SK-N-SH treated with all-trans-retinoic acid at 6 μM for 48 hours (cell line): ENCODE measurements at regions not wholly inside any gene's neighbourhood (a gene's known extent, or its start where the extent isn't known, plus 50 kb on each side); places are given as distances from the start of the nearest gene placed in this dataset.

ENCODE experiments used
- ATAC-seq: fragments of 200-7000 bp; cut with Tn5 transposase; 3 replicates; pipeline ENCODE4 v1.9.1; 2020; ENCODE audit warnings: mild to moderate bottlenecking, moderate library complexity
- ARNTL ChIP-seq: fragments of 450-650 bp; formaldehyde crosslinking; IDR thresholded peaks from 2 replicates; pipeline ENCODE4 v1.5.0; 2020; ENCODE audit warnings: low read depth, mild to moderate bottlenecking, moderate library complexity, borderline replicate concordance
- BACH2 ChIP-seq: fragments of 250-450 bp; sonication (Bioruptor Pico); IDR thresholded peaks from 2 replicates; pipeline ENCODE4 v1.9.0; 2021; ENCODE audit warnings: mild to moderate bottlenecking, borderline replicate concordance
- CSDC2 ChIP-seq: fragments of 250-450 bp; sonication (Bioruptor Pico); IDR thresholded peaks from 2 replicates; pipeline ENCODE4 v1.5.0; 2020; ENCODE audit warnings: mild to moderate bottlenecking, moderate library complexity
- CSRNP3 ChIP-seq: fragments of 250-450 bp; sonication (Bioruptor Pico); IDR thresholded peaks from 2 replicates; pipeline ENCODE4 v1.5.1; 2021; ENCODE audit warnings: mild to moderate bottlenecking, moderate library complexity
- ESRRG ChIP-seq: fragments of 250-450 bp; sonication (Bioruptor Pico); IDR thresholded peaks from 2 replicates; pipeline ENCODE4 v1.6.1; 2021; ENCODE audit warnings: mild to moderate bottlenecking
- GLIS3 ChIP-seq: fragments of 250-450 bp; sonication (Bioruptor Pico); IDR thresholded peaks from 2 replicates; pipeline ENCODE4 v1.5.0; 2020; ENCODE audit warnings: mild to moderate bottlenecking, moderate library complexity
- ISL1 ChIP-seq: fragments of 250-450 bp; sonication (Bioruptor Pico); IDR thresholded peaks from 2 replicates; pipeline ENCODE4 v2.1.2; 2022; ENCODE audit warnings: mild to moderate bottlenecking, moderate library complexity
- OSR1 ChIP-seq: fragments of 250-450 bp; sonication (Bioruptor Pico); IDR thresholded peaks from 2 replicates; pipeline ENCODE4 v1.8.0; 2022; ENCODE audit warnings: moderate library complexity, mild to moderate bottlenecking, inconsistent platforms
- PATZ1 ChIP-seq: fragments of 250-450 bp; sonication (Bioruptor Pico); IDR thresholded peaks from 2 replicates; pipeline ENCODE4 v1.8.0; 2020; ENCODE audit warnings: mild to moderate bottlenecking, moderate library complexity, borderline replicate concordance
- PPARA ChIP-seq: fragments of 250-450 bp; sonication (Bioruptor Pico); IDR thresholded peaks from 2 replicates; pipeline ENCODE4 v1.5.0; 2020; ENCODE audit warnings: mild to moderate bottlenecking, borderline replicate concordance
- RARB ChIP-seq: fragments of 250-450 bp; sonication (Bioruptor Pico); IDR thresholded peaks from 2 replicates; pipeline ENCODE4 v1.8.0; 2021; ENCODE audit warnings: mild to moderate bottlenecking, moderate library complexity
- SNAI2 ChIP-seq: fragments of 250-450 bp; sonication (Bioruptor Pico); IDR thresholded peaks from 2 replicates; pipeline ENCODE4 v1.5.0; 2020; ENCODE audit warnings: mild to moderate bottlenecking, moderate library complexity
- TCF4 ChIP-seq: fragments of 250-450 bp; sonication (Bioruptor Pico); IDR thresholded peaks from 2 replicates; pipeline ENCODE4 v1.8.0; 2021; ENCODE audit warnings: mild to moderate bottlenecking, moderate library complexity, borderline replicate concordance
- TOX ChIP-seq: fragments of 250-450 bp; sonication (Bioruptor Pico); IDR thresholded peaks from 2 replicates; pipeline ENCODE4 v1.8.0; 2021; ENCODE audit warnings: mild to moderate bottlenecking, moderate library complexity, borderline replicate concordance
- TSHZ2 ChIP-seq: fragments of 250-450 bp; sonication (Bioruptor Pico); IDR thresholded peaks from 2 replicates; pipeline ENCODE4 v1.5.0; 2020; ENCODE audit warnings: mild to moderate bottlenecking, moderate library complexity
- ZC3H10 ChIP-seq: fragments of 250-450 bp; sonication (Bioruptor Pico); IDR thresholded peaks from 2 replicates; pipeline ENCODE4 v1.5.1; 2021; ENCODE audit warnings: mild to moderate bottlenecking, moderate library complexity
- ZFP30 ChIP-seq: fragments of 450-650 bp; formaldehyde crosslinking; IDR thresholded peaks from 2 replicates; pipeline ENCODE4 v1.5.0; 2022; ENCODE audit warnings: mild to moderate bottlenecking, moderate library complexity
- ZNF565 ChIP-seq: fragments of 450-650 bp; formaldehyde crosslinking; conservative IDR thresholded peaks from 2 replicates; pipeline ENCODE4 v1.5.0; 2020; ENCODE audit warnings: low read depth, mild to moderate bottlenecking, moderate library complexity
- ZNF70 ChIP-seq: fragments of 450-650 bp; formaldehyde crosslinking; IDR thresholded peaks from 2 replicates; pipeline ENCODE4 v1.5.0; 2020; ENCODE audit warnings: mild to moderate bottlenecking, moderate library complexity
- ZNF8 ChIP-seq: fragments of 450-650 bp; formaldehyde crosslinking; IDR thresholded peaks from 2 replicates; pipeline ENCODE4 v1.5.0; 2020; ENCODE audit warnings: mild to moderate bottlenecking, moderate library complexity
- TF ChIP-seq, protein P1 (sequence below): fragments of 250-450 bp; sonication (Bioruptor Pico); IDR thresholded peaks from 2 replicates; pipeline ENCODE4 v1.5.1; 2020; ENCODE audit warnings: low read depth, mild to moderate bottlenecking, moderate library complexity

DNA sequence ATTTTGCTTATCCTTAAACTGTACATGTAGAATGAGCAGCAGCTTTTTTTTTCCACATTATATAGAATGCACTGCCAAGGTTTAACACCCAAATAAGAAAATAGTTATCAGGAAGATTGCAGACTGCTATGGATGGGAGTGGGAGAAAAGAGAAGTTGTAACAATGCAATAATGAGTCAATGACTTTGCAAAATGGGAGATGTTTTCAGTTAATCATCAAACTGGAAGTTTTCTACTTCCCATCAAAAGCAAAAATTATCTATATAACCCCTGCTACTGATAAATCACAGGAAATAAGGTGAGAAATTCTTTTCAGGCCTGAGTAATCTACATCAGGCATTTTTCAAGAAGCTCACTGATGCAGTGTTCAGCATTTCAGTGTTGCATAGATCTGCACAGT is 309.1 kb downstream of the GXYLT1 start:
- TF ChIP-seq RARB (CRISPR knock-in tag) (no peak), ZNF70 (no peak), CSDC2 (CRISPR knock-in tag) (no peak)
- ATAC-seq = no peak

DNA sequence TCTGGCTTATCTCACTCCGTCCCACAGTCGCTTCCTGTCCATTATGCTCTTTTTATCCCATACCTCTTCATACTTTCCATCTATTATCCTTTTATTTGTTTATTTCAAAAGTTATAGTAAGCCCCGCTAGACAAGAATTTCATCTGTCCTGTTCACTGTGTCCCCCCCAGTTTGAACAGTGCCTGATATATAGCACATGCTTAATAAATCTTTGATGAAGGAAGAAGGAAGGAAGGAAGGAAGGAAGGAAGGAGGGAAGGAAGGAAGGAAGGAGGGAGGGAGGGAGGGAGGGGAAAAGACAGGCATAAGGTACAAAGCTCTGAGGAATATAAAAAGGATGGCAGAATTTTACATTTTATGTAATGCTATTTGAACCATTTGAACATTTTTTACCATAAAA is 324.7 kb downstream of the GXYLT1 start:
- ATAC-seq = no peak

DNA sequence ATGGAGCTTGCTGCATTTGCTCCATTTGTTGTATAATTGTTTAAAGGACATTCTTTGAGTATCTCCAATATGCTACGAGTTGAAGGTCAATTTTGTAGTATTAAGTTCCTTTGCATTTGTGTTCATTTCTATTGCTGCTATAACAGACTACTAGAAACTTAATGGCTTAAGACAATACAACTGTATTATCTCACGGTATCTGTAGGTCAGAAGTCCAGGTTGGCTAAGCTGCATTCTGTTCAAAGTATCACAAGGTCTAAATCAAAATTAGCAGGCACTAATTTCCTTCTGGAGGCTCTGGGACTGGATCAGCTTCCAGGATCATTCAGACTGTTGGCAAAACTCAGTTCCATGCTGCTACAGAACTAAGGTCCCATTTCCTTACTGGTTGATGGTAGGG is 340.6 kb downstream of the GXYLT1 start:
- TF ChIP-seq TOX (CRISPR knock-in tag) = no peak
- TF ChIP-seq ZNF70 = no peak
- no peak for TF ChIP-seq PPARA (CRISPR knock-in tag)
- no peak for TF ChIP-seq PATZ1 (CRISPR knock-in tag)
- TF ChIP-seq ISL1 = no peak
- TF ChIP-seq ESRRG (CRISPR knock-in tag) = no peak
- ATAC-seq = no peak

More for the DNA sequence above, 324.7 kb downstream of the GXYLT1 start:
- TF ChIP-seq GLIS3 (CRISPR knock-in tag) (no peak), CSDC2 (CRISPR knock-in tag) (no peak), PATZ1 (CRISPR knock-in tag) (no peak), TCF4 (CRISPR knock-in tag) (no peak), ESRRG (CRISPR knock-in tag) (no peak), ZC3H10 (no peak), ZNF70 (no peak), PPARA (CRISPR knock-in tag) (no peak), SNAI2 (no peak), ZNF565 (no peak), TOX (CRISPR knock-in tag) (no peak), CSRNP3 (no peak), BACH2 (CRISPR knock-in tag) (no peak), ZNF8 (CRISPR knock-in tag) (no peak), ARNTL (CRISPR knock-in tag) (no peak), OSR1 (CRISPR knock-in tag) (no peak), RARB (CRISPR knock-in tag) (no peak), ZFP30 (CRISPR knock-in tag) (no peak)
- TF ChIP-seq, protein P1, sequence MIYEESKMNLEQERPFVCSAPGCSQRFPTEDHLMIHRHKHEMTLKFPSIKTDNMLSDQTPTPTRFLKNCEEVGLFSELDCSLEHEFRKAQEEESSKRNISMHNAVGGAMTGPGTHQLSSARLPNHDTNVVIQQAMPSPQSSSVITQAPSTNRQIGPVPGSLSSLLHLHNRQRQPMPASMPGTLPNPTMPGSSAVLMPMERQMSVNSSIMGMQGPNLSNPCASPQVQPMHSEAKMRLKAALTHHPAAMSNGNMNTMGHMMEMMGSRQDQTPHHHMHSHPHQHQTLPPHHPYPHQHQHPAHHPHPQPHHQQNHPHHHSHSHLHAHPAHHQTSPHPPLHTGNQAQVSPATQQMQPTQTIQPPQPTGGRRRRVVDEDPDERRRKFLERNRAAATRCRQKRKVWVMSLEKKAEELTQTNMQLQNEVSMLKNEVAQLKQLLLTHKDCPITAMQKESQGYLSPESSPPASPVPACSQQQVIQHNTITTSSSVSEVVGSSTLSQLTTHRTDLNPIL (CRISPR knock-in tag) = no peak

DNA sequence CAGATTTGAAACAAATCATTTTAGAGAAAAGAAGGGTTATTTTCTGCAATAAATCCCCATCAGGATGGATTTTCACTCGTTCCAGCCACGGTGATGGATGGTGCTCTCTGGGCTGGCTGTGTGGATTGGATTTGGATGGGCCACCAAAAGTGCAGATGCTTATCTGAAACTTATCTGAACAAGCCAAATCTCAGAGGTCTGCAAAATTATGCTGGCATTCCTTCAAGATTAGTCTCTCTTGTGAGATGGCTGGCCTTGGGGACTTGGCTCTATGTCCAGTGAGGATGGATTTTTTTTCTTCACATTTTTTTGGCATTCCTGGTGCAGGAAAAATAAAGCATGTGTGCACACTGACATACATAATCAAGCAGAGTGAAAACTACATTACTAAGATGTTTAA is 341.9 kb downstream of the GXYLT1 start:
- TF ChIP-seq ISL1 = peak; percentile 88
- TF ChIP-seq ARNTL (CRISPR knock-in tag) = no peak
- TF ChIP-seq, protein P1 (CRISPR knock-in tag) = peak; percentile 13; the same call in 1 of the 2 replicates
- peak; percentile 91 for ATAC-seq

DNA sequence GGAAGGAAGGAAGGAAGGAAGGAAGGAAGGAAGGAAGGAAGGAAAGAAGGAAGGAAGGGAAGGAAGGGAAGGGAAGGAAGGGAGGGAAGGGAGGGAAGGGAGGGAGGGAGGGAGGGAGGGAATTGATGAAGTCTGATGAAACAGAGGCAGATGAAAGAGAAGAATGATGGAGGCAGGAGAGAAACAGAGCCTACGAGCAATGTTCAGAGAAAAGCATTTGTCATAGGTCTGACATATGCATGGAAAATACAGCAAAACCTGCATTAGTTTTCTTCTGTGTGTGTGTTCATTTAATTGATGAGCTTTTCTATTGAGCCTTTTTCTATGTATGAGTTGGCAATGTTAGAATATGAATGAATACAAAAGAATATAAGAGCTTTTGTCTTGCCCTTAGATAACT is 343.4 kb downstream of the GXYLT1 start:
- TF ChIP-seq OSR1 (CRISPR knock-in tag) = no peak
- no peak for TF ChIP-seq ZNF8 (CRISPR knock-in tag)
- TF ChIP-seq, protein P1 (CRISPR knock-in tag) = no peak
- TF ChIP-seq ESRRG (CRISPR knock-in tag) = no peak
- TF ChIP-seq ZNF565 = no peak
- no peak for TF ChIP-seq TSHZ2 (CRISPR knock-in tag)
- no peak for ATAC-seq
